Glomerular endothelial cell (primary cell): ENCODE measurements at regions not wholly inside any gene's neighbourhood (a gene's known extent, or its start where the extent isn't known, plus 50 kb on each side); places are given as distances from the start of the nearest gene placed in this dataset.

Experiments
- DNase-seq: peaks from one replicate; pipeline ENCODE4 v3.0.0-alpha.2; 2011; ENCODE audit warnings: low read depth, low spot score; ENCODE audit errors: extremely low read depth

DNA sequence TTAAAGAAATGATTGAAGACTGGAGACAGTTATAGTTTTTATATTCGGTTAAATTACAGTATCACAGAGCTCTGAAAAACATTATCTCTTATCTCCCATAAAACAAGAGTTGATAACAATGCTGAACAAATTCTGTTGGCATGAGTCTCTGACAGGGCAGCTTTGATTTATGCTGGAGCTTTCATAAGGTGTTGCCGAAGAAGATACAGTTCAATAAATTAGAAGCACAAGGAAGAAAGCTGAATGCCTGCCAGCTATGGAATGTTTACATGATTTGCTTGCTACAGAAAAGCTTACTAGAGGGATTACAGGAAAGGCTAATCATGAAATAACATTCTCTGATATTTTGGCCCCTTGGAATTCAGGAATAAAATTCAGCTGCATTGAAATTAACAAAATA is 431.9 kb upstream of the GJE1 start:
- no peak for DNase-seq

DNA sequence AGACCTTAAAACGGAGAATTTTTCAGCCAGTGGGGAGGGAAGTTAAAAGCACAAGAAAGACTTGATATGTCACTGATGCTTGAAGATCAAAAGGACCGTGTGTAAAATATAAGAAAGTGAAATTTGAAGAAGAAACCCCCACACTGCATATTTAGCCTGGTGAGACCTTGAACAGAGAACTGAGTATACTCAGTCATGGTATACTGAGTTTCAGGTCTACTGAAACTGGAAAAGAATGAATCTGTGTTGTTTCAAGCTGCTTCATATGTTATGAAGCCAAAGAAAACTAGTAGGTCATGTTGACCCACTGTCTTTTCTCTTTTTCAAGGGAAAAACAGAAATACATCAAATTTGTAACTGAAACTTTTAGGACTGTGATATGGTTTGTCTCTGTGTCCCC is 443.8 kb upstream of the GJE1 start:
- DNase-seq, result no peak

DNA sequence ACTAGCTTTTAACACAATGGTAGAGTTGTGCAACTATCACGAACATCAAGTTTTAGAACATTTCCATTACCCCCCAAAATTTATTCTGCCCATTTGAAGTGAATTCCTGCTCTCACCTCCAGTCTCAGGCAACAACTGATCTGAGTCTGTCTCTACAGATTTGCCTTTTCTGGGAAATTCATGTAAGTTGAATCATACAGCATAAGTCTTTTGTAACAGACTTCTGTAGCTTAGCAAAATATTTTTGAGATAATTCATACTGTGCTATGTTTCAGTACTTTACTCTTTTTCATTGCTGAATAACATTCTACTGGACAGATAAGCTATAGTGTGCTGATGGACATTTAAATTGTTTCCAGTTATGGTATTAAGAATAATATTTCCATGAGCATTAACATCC is 447.3 kb upstream of the GJE1 start:
- DNase-seq, result no peak

DNA sequence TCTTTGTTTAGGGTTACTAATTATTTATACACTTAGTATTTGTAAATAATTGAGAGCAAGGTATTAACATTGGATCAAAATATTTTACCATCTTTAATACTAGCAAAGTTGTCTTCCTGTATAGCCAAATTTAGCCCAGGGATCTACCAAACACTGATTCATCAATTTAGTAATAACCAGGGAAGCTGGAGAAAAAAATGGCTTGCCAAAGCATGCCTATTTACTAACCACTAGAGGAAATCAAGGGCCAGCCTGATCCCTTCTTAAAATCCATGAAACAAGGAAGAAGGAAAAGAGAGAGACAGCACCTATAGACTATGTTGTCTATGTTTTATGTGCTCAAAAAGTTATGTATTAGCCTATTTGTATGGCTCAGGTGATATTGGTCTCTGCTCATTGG is 450.3 kb upstream of the GJE1 start:
- DNase-seq, result no peak

DNA sequence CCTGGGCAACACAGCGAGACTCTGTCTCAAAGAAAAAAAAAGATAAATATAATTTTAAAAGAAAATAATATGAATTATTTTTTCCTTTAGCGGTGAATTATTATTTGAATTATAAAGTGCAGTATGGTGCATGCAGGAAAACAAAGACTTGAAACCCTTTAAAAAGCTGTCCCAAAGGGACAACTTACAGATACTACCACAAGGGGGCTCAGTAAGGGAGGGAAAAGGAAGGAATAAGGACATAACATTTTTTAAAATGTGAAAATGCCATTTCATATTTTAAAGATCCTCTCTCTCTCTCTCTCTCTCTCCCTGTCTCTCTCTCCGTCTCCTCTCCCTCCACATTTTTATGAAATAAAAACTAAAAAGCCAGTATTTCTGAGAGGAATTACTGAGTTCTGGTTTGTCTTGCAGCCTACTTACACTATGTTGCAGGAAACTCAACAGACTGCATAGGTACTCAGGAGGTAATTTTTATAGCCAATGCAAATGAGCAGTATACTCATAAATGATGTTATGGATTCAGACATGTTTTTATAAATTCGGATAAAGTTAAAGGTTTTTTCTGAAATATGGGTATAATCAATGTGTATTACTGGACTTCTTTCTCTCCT is 455.0 kb upstream of the GJE1 start:
- no peak for DNase-seq

DNA sequence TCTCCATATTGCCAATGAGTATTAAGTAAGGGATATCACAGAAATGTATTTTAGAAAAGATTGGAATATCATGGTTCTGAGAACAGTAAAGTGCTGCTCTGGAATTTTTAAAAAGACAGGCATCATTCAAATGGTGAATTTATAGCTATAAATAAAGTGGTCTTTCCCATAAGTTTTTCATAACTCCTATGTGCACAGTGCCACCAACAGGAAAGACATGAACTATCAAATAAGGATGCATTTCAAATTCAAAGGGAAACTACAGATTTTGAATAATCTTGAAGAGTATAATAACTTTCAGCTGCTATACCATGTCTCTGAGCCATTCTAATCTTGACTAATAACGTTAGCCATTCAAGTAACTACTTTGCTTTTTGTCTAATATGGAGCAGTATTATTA is 456.8 kb upstream of the GJE1 start:
- DNase-seq, result no peak

DNA sequence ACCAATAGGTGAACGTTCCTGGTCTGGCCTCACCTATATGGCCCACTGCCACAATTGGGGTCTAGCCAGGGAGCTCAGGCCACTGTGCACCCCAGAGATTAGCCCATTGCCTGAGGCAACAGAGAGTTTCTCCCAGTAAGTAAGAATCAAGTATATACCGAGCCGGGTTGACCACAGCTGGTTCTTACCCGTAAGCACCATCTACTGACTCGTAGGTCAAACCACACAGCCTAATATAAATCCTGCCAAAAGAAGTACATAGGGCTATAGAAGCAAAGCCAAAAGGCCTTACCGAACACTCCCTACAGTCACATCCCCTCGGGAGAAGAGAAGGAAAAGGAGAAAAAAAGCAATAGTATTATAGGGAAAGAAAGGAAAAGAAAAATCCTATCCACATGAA is 463.6 kb upstream of the GJE1 start:
- no peak for DNase-seq

DNA sequence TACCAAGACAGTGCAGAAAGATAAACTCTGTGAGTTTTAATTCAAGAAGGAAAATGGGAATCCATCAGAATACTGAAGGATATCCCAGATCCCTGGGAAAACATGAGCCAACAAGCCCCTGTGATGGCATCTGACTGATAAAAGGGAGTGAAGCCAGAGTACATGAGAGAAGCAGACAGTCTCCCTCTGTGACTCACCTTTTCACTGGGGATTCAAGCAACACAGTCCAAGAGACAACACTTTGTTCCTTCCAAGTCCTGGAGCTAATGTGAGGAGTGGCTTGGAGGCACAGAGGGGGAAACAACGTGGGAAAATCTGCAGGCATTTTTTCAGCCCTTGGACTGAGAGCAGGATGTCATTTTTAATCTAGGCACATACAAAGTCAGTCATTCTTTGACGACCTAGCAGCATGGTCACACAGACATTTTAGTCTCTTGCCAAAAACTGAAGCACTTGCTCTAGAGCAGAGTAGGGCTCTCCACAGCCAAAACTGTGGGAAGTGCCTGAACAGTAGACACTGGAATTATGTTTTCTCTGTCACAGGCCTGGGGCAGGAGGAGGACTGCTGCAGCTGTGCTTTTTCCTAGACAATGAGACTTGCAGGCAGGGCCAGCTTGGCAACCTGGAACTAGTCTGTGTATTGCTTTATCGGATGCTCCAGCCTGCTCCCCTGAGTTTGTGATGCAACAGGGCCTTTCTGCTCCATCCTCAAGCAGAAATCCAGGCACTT is 465.0 kb upstream of the GJE1 start:
- no peak for DNase-seq

DNA sequence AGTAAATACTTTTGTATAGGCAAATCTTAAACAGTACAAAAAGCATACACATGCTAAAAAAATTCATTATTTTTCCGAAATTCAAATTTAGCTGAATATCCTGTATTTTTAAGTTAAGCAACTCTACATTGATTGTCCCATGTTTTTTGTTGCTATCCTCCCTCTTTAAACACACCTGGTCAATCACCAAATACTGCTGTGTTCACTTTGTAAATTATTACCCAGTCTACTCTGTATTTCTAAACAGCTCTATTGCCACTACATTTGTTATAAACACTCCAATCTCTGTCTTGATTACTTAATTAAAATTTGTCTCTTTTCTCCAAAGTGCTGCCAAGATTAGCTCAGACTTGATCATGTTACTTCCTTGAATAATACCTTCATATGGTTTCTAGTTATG is 466.5 kb upstream of the GJE1 start:
- no peak for DNase-seq

DNA sequence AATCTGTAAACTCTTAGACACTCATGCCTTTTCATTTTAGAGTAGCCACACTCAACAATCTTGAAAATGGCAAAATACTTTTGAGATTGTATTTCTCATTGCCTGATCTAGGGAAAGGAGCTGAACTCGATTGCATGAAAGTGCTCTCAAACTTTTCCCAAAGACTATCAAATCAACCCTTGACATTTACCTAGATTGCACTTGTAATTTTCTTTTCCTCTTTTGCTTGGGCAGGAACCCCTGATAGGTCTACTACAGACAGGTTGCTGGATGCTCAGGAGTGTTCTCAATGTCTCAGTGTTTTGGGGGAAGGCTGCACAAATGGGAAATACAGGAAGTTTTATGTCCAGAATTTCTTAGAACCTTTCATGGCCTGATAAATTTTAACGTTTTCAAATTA is 468.0 kb upstream of the GJE1 start:
- DNase-seq, result no peak

DNA sequence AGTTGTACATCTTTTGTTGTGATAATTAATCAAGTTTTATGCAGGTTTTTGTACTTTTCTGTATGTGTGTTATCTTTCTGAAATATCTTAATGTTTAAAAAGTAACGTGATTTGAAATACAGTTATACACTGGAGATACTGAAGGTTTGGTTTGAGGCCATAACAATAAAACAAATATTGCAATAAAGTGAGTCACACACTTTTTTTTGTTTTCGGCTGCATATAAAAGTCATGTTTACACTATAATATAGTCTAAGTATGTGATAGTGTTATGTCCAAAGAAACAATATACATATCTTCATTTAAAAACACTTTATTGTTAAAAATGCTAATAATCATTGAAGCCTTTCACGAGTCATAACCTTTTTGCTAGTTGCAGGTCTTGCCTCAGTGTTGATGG is 473.1 kb upstream of the GJE1 start:
- DNase-seq, result no peak

DNA sequence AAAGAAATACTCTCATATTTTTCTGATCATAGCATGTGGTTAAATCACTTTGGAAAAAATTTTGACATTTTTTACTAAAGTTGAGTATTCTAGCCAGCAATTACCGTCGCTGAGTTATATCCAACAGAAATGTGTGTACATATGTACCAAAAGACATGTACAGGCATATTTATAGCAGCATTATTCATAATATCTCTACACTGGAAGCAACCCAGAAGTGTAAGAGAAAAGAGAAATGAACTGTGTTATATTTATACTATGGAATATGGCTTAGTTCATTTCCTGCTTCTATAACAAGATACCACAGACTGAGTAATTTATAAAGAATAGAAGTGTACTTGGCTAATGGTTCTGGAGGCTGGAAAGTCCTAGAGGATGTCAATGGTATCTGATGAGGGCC is 474.0 kb upstream of the GJE1 start:
- DNase-seq, result no peak

DNA sequence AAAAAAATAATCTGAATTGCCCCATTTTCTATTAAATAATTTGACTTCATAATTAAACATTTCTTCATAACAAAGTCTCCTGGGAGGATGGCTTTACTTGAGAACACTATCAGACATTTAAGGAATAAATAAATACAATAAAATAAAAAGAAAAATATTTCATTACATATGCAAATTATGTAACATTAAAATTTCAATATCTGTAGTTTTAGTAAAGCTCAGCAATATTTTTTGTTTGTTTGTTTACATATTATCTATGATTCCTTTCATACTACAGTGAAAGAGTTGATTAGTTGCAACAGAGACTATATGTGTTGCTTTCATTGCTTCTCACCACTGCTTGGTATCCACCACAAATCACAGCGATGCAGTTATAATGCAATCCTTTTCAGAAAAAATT is 474.9 kb upstream of the GJE1 start:
- no peak for DNase-seq

DNA sequence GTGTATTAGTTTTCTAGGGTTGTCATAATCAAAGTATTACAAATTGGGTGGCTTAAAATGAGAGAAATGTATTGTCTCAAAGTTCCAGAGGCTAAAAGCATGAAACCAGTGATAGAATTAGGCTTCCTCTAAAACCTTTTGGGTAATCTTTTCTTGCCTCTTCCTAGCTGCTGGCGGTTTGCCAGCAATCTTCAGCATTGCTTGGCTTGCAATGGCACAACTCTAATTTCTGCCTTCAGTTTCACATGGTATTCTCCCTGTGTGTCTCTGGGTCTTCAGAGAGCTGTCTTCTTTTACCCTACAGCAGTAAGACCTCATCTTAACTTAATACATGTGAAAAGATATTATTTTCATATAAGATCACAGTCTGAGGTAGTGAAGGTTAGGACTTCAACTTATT is 479.1 kb upstream of the GJE1 start:
- DNase-seq, result no peak

DNA sequence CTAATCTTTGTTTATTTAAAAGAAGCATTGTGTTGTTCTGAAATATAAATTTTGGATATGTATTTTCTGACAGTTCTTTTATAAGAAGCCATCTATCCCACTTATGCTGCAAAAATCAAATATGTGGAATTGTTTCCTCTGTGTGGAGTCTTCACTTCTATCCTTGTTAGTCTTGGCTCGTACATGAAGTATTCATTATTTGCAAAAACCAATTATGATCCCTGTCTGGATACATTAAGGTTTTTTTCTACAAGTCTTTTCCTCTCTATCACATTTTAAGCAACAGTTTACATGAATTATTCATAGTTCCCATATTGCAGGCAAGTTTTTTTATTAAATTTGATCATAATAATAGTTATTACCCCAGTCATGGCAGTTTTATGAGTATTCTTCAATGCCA is 490.8 kb upstream of the GJE1 start:
- DNase-seq, result no peak

DNA sequence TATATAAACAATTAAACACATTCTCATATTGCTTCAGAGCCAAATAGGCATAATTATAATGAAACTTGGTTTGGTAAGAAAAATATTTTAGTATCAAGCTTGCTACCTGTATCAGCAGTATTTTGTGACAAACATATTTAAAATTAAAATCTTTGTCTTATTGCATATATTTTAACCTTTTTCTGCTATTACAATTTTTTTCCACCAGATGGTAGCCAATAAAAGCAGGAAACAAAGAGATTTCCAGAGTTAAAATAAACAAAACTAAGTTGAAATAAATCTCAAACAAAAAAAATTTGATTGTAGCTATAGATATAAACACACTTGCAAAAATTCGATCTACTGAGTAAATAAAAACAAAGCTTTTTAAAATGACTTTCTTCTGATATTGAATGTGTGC is 491.3 kb upstream of the GJE1 start:
- DNase-seq, result no peak

DNA sequence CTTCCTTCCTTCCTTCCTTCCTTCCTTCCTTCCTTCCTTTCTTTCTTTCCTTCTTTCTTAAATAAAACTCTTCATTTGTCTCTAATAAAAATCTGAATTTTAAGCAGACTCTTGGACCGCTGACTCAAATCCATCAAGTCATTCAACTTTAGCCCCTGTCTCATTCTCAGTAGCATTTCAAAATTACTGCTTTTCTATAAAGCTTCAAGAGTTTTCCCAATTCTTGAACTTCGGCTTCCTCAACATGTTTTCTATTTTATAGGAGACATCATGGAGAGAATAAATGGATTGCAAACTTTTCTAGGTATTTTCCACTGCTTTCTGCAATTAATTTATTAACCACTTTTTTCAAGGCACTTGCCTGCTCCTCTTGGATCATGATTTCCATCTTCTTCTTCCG is 497.1 kb upstream of the GJE1 start:
- DNase-seq, result no peak

DNA sequence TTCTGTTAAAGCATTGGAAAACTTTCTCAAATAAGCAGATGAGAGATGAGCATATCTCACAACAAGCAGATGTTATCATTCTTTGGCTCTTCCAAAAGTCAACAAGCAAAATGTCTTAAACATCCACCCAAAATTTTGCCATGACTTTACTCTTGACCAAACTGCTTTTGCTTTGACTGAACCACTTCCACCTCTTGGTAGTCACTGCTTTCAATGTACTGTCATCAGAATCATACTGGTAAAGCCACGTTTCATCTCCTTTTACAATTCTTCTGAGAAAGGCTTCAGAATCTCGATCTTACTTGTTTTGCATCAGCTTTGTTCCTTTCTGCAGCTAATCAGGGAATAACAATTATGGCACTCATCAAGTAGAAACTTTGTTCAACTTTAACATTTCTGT is 498.5 kb upstream of the GJE1 start:
- DNase-seq, result no peak

DNA sequence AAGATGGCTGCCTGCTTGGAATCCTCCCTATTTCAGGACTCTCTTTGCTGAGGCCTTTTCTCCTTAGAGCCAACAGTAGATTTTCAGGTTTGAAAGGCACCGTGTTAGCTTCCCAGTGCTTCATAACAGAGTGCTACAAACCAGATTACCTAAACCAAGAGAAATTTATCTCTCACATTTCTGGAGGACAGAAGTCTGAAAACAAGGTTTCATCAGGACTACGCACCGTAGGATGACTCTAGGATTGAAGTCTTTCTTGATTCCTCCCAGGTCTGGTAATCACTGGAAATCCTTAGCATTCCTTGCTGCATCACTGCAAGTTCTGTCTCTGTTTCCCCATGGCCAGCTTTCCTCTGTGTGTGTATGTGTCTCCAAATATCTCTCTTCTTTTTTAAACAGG is 508.4 kb upstream of the GJE1 start:
- DNase-seq, result no peak

DNA sequence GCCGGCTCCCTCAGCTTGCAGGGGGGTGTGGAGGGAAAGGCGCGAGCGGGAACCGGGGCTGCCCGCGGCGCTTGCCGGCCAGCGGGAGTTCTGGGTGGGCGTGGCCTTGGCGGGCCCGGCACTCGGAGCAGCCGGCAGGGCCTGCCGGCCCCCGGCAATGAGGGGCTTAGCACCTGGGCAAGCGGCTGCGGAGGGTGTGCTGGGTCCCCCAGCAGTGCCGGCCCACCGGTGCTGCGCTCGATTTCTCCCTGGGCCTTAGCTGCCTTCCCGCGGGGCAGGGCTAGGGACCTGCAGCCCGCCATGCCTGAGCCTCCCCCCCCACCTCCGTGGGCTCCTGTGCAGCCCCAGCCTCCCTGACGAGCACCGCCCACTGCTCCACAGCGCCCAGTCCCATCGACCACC is 514.5 kb upstream of the GJE1 start:
- no peak for DNase-seq

DNA sequence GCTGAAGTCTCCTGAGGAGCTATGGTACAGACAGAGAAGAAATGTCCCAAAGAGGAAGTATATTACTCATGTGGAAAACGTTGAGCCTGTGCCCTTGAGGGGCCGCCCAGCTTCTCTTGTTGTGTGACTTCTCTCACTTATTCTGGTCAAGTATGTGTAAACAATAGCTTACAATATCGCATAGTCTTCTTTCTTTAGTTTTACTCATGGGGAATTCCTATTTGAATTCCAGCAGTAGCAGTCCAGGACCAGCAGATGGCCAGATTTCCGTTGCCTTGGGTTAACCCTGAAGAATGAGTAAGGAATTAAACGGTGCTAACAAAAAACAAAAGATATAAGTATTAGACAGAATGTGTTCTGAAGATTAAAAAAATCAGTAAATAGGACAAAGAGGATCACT is 522.0 kb upstream of the GJE1 start:
- no peak for DNase-seq

DNA sequence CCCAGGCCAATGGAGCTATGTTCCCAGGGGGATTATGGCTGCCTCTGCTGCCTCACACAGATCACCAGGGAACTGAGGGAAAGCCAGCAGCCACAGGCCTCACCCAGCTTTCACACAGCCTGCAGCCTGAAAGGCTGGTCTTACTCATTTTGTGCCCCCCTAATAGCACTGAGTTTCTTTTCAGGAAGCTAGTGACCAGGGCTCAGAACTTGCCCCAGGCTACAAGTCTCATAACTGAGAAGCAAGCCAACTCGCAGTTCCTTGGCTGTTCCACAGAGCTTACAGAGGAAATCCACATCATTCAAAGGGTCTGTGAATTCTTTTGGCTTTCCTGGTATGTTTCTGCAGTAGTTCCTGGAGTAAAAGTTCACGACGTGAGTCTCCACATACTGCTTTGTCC is 524.8 kb upstream of the GJE1 start:
- DNase-seq, result no peak

DNA sequence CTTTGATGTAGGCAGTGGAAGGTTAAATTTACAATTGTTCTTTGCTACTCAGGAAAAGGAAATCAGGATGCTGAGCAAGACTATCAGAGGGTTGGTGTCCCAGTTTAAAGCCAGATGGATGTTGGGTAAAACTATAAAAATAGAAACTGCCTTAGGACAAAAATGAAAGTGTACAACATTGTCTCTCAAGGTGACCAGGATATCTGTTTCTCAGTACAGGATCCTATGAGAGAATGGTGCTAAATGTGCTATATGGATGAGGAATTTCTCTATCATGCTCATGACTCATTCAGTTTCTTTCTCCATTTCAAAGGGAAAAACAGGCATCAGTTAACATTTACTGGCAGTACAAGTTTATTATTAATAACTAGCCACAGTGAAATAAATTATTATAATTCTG is 534.2 kb upstream of the GJE1 start:
- no peak for DNase-seq
